22Rv1 (cell line): ENCODE measurements at regions not wholly inside any gene's neighbourhood (a gene's known extent, or its start where the extent isn't known, plus 50 kb on each side); places are given as distances from the start of the nearest gene placed in this dataset.

Source experiments
- H3K27ac ChIP-seq: fragments of 450-650 bp; 2 replicates; pipeline ENCODE4 v1.5.1; 2017
- ZFX ChIP-seq: fragments of 450-650 bp; IDR thresholded peaks from 2 replicates; pipeline ENCODE4 v1.6.1; 2017; ENCODE audit warnings: antibody characterized with exemption, borderline replicate concordance
- TF ChIP-seq, protein P1 (sequence below): fragments of 450-650 bp; IDR thresholded peaks from 2 replicates; pipeline ENCODE4 v1.5.1; 2017; ENCODE audit warnings: mild to moderate bottlenecking

DNA sequence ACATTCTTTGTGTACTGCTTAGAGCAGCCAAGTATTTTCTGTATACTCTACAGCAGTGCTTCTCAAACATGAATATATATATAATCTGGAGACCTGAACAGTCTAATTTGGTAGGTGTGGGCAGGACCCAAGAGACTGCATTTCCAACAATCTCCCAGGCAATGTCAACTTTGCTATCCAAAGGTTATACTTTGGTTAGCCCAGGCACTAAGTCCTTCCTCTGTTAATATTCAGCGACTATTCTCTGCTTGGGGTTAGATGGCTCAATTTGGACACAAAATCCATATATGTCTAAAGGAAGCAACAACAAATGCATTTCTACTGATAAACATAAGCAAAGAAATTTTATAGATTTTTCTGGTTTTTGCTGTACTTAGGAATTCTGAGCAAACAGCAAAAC, 480.0 kb upstream of the RPS6KA3 start:
- H3K27ac ChIP-seq = no peak overlapping the region
- TF ChIP-seq, protein P1, sequence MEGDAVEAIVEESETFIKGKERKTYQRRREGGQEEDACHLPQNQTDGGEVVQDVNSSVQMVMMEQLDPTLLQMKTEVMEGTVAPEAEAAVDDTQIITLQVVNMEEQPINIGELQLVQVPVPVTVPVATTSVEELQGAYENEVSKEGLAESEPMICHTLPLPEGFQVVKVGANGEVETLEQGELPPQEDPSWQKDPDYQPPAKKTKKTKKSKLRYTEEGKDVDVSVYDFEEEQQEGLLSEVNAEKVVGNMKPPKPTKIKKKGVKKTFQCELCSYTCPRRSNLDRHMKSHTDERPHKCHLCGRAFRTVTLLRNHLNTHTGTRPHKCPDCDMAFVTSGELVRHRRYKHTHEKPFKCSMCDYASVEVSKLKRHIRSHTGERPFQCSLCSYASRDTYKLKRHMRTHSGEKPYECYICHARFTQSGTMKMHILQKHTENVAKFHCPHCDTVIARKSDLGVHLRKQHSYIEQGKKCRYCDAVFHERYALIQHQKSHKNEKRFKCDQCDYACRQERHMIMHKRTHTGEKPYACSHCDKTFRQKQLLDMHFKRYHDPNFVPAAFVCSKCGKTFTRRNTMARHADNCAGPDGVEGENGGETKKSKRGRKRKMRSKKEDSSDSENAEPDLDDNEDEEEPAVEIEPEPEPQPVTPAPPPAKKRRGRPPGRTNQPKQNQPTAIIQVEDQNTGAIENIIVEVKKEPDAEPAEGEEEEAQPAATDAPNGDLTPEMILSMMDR = no peak
- no peak for TF ChIP-seq ZFX

DNA sequence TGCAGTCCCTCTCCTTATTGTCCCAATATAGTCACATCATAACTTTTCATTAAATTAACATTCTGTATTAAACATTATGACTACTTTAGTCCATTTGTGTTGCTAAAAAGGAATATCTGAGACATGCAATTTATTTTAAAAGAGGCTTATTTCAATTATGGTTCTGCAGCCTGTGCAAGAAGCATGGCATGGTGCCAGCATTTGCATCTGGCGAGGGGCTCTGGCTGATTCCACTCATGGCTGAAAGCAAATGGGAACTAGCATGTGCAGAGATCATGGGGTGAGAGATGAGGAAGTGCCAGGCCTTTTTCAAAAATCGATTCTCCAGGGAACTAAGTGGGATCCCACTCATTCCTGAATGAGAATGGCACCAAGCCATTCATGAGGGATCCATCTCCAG, 476.3 kb upstream of the RPS6KA3 start:
- no peak overlapping the region for H3K27ac ChIP-seq
- TF ChIP-seq, protein P1 = no peak
- no peak for TF ChIP-seq ZFX

DNA sequence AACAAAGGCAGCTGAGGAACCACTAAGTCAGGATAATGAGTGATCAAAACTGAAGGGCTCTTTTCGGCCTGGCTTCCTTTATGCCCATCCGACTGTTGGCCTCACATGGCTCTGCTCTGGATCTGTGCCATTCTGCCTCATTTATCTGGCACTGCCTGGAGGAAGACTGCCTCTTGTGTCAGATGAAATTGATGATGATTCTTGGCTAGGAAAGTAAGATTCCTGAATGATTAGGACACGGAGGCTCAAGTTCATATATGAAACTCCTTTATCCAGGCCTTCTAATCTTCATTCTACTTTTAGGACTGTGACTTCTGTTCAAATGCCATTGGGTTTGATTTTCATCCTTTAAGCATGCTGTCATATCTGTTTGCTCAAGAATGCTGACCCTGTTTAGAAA, 475.4 kb upstream of the RPS6KA3 start:
- H3K27ac ChIP-seq = no peak overlapping the region
- TF ChIP-seq, protein P1 = no peak
- TF ChIP-seq ZFX = no peak

DNA sequence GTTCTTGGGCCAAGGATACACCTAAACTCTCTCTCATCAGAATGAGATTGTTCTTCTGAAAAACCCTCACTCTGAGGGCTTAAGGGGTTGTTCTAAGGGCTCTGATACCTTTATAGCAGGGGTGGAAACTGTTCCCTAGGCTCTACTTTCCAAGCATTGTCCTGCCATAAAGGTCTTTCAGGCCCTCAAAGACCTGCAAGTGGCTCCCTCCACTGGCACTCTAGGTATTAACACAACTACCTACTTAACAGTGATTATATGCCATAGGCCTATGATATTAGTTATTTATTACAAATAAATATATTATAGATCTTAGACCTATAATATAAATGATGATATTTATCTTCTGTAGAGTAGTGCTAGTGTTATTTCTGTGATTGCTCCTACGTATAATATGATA, 473.7 kb upstream of the RPS6KA3 start:
- TF ChIP-seq, protein P1 = no peak
- no peak for TF ChIP-seq ZFX
- no peak overlapping the region for H3K27ac ChIP-seq

DNA sequence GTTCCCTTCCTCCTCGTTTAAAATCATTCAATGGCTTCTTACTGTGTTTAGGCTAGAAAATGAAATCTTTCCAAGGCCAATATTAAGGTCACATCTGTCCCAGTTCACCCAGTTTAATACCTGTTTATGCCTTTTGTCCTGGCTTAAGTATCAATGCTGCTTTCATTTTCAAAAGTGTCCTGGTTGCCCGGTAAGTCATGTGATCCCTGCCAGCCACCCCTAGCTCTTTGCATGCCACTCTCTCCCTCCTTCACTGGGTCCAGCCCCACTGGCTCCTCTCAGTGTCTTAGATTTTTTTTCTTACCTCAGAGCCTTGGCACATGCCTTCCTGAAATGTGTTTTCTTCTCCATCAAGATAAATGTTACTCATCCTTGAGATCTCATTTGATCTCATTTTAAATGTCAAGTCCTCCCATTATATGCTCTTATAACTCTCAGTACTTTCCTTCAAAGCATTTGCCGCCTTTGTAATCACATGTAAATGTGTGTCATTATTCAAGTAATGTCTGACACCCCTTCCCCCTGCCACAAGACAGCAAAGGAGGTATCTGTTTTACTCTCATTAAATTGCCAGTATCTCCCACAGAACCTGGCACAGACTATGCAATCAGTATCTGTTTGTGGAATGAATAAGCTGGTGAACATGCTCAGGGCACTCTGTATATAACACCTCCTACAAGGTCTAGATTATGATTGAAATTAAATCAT, 472.5 kb upstream of the RPS6KA3 start:
- H3K27ac ChIP-seq = no peak overlapping the region
- TF ChIP-seq, protein P1 = no peak
- no peak for TF ChIP-seq ZFX

DNA sequence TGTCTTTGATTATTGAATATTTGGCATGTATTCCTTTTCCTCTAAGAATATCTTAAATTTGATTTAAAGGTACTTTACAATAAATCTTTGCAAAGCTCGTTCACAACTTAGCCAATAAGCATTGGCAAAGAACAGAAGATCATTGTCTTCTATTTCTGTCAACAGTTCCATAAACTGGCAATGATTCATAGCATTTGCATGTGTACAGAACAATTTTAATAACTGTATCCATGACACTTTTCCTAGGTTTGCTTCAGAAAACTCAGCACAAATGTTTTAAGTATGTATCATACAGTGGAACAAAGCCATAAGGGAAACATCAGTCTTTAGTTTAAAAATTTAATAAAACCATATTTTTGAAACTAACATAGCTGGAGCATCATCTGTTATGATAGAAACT, 462.7 kb upstream of the RPS6KA3 start:
- TF ChIP-seq, protein P1 = no peak
- TF ChIP-seq ZFX = no peak
- H3K27ac ChIP-seq = no peak overlapping the region

DNA sequence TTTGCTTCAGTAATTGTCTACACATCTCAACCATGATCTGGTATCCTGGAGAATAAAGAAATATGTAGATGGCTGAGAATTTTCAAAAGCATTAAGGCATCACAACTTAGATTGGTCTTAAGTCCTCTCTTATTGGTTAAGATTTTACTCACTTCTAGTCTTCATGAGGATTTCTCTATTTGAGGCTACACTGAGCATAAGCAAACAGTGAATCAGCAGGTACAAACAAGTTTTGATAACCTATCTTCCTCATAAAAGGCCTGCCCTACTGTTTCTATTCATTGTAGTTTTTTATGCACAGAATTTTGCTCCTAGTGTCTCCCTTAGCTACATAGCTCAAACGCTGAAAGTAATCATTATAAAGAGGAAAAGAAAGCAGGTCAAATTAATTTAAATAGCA, 460.7 kb upstream of the RPS6KA3 start:
- TF ChIP-seq, protein P1 = no peak
- H3K27ac ChIP-seq = no peak overlapping the region
